ENCODE measurements at regions not wholly inside any gene's neighbourhood (a gene's known extent, or its start where the extent isn't known, plus 50 kb on each side); places are given as distances from the start of the nearest gene placed in this dataset.

DNA sequence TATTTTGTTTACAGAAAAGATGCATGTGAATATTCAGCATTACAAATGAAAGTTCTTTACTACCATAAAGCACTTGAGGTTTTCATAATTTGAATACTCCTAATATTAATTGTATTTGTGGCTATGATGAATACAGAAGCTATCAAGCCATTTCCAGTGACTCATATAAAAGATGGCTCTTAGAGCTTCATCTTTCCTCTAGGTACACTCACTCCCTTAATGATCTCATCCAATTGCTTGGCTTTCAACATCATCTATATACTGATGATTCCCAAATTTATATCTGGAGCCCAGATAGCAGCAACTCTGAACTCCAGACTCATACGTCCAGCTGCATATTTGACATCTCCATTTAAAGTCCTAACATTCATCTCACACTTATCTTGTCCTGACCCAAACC is 183.4 kb upstream of the FAM241A start (continued):
- TF ChIP-seq EGR1 (IDR thresholded peaks at IDR 0.05; ENCODE audit: borderline replicate concordance, low read depth, low read length) (no peak), GABPA (IDR thresholded peaks at IDR 0.05; ENCODE audit: borderline replicate concordance, insufficient read depth, low read length) (no peak), HDAC6 (IDR thresholded peaks at IDR 0.05; ENCODE audit: low read depth, low read length) (no peak), SUZ12 (IDR thresholded peaks at IDR 0.05; ENCODE audit: low read length) (no peak), CBX8 (IDR thresholded peaks at IDR 0.05; ENCODE audit: borderline replicate concordance, low read depth, low read length) (no peak), CHD2 (IDR thresholded peaks at IDR 0.05; ENCODE audit: low read length) (no peak), JUN (IDR thresholded peaks at IDR 0.05; ENCODE audit: low read depth, low read length) (no peak)
